A549 (cell line): ENCODE measurements at regions not wholly inside any gene's neighbourhood (a gene's known extent, or its start where the extent isn't known, plus 50 kb on each side); places are given as distances from the start of the nearest gene placed in this dataset.

Source experiments
- CTCF ChIP-seq: fragments of >200 bp; sonication (Bioruptor Twin); formaldehyde crosslinking; IDR thresholded peaks from 3 replicates; pipeline ENCODE4 v1.5.1; 2016
- FOXS1 ChIP-seq: fragments of 250-450 bp; sonication (Bioruptor Pico); IDR thresholded peaks from 2 replicates; pipeline ENCODE4 v1.5.0; 2020; ENCODE audit warnings: mild to moderate bottlenecking, moderate library complexity
- MAZ ChIP-seq: fragments of 150-350 bp; IDR thresholded peaks from 2 replicates; pipeline ENCODE4 v1.6.1; 2014; ENCODE audit warnings: antibody characterized with exemption, low read depth, low read length, borderline replicate concordance
- MYC ChIP-seq: IDR thresholded peaks from 2 replicates; pipeline ENCODE4 v1.6.1; 2012; ENCODE audit warnings: mild to moderate bottlenecking, inconsistent platforms, low read length, improper control_type of control experiment, borderline replicate concordance
- POLR2A ChIP-seq: IDR thresholded peaks from 2 replicates; pipeline ENCODE4 v1.6.1; 2012; ENCODE audit warnings: mild to moderate bottlenecking, low read length
- RFX5 ChIP-seq: fragments of 450-650 bp; IDR thresholded peaks from 2 replicates; pipeline ENCODE4 v1.7.1; 2014; ENCODE audit warnings: antibody characterized with exemption, mild to moderate bottlenecking, moderate library complexity
- TF ChIP-seq, protein P1 (sequence below): fragments of 250-450 bp; sonication (Bioruptor Pico); IDR thresholded peaks from 2 replicates; pipeline ENCODE4 v1.5.0; 2021; ENCODE audit warnings: mild to moderate bottlenecking, moderate library complexity, borderline replicate concordance

GRCh38 chr12:91965781-91966180 is 179.9 kb downstream of the BTG1 start:
- no peak for TF ChIP-seq CTCF
- TF ChIP-seq, protein P1, sequence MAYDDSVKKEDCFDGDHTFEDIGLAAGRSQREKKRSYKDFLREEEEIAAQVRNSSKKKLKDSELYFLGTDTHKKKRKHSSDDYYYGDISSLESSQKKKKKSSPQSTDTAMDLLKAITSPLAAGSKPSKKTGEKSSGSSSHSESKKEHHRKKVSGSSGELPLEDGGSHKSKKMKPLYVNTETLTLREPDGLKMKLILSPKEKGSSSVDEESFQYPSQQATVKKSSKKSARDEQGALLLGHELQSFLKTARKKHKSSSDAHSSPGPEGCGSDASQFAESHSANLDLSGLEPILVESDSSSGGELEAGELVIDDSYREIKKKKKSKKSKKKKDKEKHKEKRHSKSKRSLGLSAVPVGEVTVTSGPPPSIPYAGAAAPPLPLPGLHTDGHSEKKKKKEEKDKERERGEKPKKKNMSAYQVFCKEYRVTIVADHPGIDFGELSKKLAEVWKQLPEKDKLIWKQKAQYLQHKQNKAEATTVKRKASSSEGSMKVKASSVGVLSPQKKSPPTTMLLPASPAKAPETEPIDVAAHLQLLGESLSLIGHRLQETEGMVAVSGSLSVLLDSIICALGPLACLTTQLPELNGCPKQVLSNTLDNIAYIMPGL (CRISPR knock-in tag): no peak
- no peak for TF ChIP-seq POLR2A
- TF ChIP-seq RFX5: no peak
- no peak for TF ChIP-seq MYC
- no peak for TF ChIP-seq FOXS1 (CRISPR knock-in tag)
- no peak for TF ChIP-seq MAZ
